Endothelial cell (in vitro differentiated cells): ENCODE measurements at regions not wholly inside any gene's neighbourhood (a gene's known extent, or its start where the extent isn't known, plus 50 kb on each side); places are given as distances from the start of the nearest gene placed in this dataset.

Experiments
- DNase-seq: peaks from one replicate; pipeline ENCODE4 v3.0.0; 2021; ENCODE audit warnings: low spot score
- H3K27ac Mint-ChIP-seq: one replicate; pipeline ENCODE4 v1.8.0; 2021; ENCODE audit warnings: mixed read lengths, inconsistent platforms; ENCODE audit not compliant: unreplicated experiment
- H3K27me3 Mint-ChIP-seq: one replicate; pipeline ENCODE4 v1.8.0; 2021; ENCODE audit warnings: mild to moderate bottlenecking, moderate library complexity, mixed read lengths, inconsistent platforms; ENCODE audit not compliant: unreplicated experiment
- H3K36me3 Mint-ChIP-seq: one replicate; pipeline ENCODE4 v1.8.0; 2021; ENCODE audit warnings: mild to moderate bottlenecking, low read depth, mixed read lengths, inconsistent platforms; ENCODE audit not compliant: unreplicated experiment
- H3K4me1 Mint-ChIP-seq: one replicate; pipeline ENCODE4 v1.8.0; 2021; ENCODE audit warnings: mild to moderate bottlenecking, mixed read lengths, inconsistent platforms; ENCODE audit not compliant: unreplicated experiment
- H3K4me3 Mint-ChIP-seq: one replicate; pipeline ENCODE4 v1.8.0; 2021; ENCODE audit warnings: mild to moderate bottlenecking, mixed read lengths, inconsistent platforms; ENCODE audit not compliant: unreplicated experiment
- H3K9me3 Mint-ChIP-seq: one replicate; pipeline ENCODE4 v1.8.0; 2021; ENCODE audit warnings: mixed read lengths, inconsistent platforms; ENCODE audit not compliant: unreplicated experiment
- TF ChIP-seq, protein P1 (sequence below): fragments of 200-600 bp; sonication (generic); IDR thresholded peaks from one replicate; pipeline ENCODE4 v1.5.0; 2021; ENCODE audit warnings: antibody characterized with exemption; ENCODE audit not compliant: unreplicated experiment

DNA sequence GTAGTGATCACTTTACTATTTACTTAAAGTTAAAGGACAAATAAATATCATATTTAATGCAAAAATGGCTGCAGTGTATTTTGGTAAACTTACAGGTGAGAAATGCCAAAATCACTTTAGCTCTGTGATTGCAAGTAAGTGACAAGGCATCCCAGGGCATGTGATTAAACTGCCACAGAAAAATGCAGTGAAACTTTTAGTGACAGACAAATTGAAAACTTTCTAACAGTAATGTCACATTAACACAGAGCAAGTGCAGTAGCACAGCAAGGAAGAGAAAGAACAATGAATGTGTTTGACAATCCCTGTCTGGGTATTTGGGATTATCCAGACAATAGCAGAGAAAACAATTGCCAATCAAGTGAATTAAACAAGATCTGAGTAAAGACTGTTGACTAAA, 606.8 kb downstream of the SLCO4C1 start:
- no peak overlapping the region for H3K27ac Mint-ChIP-seq
- H3K36me3 Mint-ChIP-seq, result no peaks in the 10 kb centered on the region
- TF ChIP-seq, protein P1, sequence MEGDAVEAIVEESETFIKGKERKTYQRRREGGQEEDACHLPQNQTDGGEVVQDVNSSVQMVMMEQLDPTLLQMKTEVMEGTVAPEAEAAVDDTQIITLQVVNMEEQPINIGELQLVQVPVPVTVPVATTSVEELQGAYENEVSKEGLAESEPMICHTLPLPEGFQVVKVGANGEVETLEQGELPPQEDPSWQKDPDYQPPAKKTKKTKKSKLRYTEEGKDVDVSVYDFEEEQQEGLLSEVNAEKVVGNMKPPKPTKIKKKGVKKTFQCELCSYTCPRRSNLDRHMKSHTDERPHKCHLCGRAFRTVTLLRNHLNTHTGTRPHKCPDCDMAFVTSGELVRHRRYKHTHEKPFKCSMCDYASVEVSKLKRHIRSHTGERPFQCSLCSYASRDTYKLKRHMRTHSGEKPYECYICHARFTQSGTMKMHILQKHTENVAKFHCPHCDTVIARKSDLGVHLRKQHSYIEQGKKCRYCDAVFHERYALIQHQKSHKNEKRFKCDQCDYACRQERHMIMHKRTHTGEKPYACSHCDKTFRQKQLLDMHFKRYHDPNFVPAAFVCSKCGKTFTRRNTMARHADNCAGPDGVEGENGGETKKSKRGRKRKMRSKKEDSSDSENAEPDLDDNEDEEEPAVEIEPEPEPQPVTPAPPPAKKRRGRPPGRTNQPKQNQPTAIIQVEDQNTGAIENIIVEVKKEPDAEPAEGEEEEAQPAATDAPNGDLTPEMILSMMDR, result no peak
- no peaks in the 10 kb centered on the region for H3K9me3 Mint-ChIP-seq
- DNase-seq, result no peak
- no peaks in the 10 kb centered on the region for H3K27me3 Mint-ChIP-seq
- H3K4me3 Mint-ChIP-seq, result no peak overlapping the region
- peaks cover 2% of the 10 kb centered on the region for H3K4me1 Mint-ChIP-seq

DNA sequence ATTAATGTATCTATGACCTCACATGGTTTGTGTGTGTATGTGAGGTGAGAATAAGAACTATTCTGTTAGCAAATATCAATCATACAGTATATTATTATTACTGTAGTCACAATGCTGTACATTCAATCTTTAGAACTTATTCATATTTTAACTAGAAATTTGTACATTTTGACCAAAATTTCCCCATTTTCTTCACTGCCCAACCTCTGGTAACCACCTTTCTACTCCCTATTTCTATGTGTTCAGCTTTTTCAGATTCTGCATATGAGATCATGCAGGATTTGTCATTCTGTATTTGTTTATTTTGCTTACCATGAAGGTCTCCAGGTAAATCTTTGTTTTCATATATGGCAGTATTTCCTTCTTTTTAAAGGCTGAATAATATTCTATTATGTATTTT, 607.9 kb downstream of the SLCO4C1 start:
- H3K27me3 Mint-ChIP-seq, result no peaks in the 10 kb centered on the region
- TF ChIP-seq, protein P1, result no peak
- H3K4me3 Mint-ChIP-seq, result no peak overlapping the region
- H3K4me1 Mint-ChIP-seq, result peaks cover 5% of the 10 kb centered on the region
- no peaks in the 10 kb centered on the region for H3K9me3 Mint-ChIP-seq
- H3K36me3 Mint-ChIP-seq, result no peaks in the 10 kb centered on the region
- DNase-seq, result no peak
- H3K27ac Mint-ChIP-seq, result no peak overlapping the region

DNA sequence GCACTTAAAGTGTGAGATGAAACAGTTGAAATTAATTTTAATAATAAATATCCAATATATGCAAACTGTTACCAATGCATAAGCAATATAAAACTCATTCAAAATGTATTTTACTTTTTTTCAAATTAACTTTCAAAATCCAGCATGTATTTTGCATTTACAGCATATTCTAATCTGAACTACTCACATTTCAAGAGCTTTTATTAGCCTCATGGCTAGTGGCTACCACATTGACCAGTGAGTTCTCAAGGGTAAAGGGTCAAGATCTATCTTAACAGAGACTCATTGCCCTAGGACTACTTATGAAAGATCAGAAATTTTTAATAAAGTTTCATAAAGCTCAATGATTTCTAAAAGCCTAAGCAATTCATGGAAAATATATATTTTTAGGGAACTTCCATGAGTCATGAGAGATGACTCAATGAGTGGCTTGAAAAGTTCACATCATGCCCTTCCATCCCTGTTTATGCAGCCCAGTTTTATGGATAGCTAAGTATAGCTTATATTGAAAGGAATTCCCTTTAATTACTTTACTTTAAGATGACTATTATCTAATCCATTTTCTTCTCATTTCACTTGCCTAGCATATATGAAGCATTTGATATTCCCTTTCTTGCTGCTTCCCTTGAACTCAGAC, 608.6 kb downstream of the SLCO4C1 start:
- Mint-ChIP-seq H3K27ac (no peak overlapping the region), H3K27me3 (no peaks in the 10 kb centered on the region), H3K4me1 (peaks cover 7% of the 10 kb centered on the region), H3K9me3 (no peaks in the 10 kb centered on the region), H3K36me3 (no peaks in the 10 kb centered on the region), H3K4me3 (no peak overlapping the region)
- DNase-seq, result no peak
- TF ChIP-seq, protein P1, result no peak

DNA sequence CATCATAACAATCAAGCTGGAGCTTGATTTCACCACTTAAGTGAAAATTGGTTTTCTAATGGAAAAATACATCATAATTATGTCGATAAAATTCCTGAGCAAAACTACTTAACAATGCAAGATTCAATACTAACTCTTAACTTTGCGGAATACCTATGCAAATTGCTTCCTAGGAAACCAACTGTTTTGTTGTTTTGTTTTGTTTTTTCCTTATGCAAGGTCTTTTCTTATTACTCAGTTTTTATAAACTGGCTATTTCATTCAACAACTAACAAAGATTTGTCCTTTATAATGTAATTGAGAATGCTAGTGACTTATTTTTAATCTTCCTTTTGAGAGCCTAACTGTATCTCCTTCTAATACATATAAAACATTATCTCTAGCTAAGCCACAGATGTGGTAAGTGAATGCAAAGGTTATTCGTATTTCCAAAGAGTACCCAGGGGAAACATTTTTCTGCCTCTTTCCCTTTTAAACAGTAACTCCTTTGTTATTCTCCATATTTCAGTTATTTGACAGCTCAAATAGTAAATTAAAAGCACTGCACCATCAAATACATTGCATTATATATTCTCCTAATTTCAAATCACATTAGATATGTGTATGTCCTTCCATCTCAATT, 609.4 kb downstream of the SLCO4C1 start:
- Mint-ChIP-seq H3K4me3 (no peak overlapping the region), H3K27ac (no peak overlapping the region), H3K4me1 (peaks cover 7% of the 10 kb centered on the region), H3K9me3 (no peaks in the 10 kb centered on the region), H3K36me3 (no peaks in the 10 kb centered on the region), H3K27me3 (no peaks in the 10 kb centered on the region)
- TF ChIP-seq, protein P1, result no peak
- no peak for DNase-seq

DNA sequence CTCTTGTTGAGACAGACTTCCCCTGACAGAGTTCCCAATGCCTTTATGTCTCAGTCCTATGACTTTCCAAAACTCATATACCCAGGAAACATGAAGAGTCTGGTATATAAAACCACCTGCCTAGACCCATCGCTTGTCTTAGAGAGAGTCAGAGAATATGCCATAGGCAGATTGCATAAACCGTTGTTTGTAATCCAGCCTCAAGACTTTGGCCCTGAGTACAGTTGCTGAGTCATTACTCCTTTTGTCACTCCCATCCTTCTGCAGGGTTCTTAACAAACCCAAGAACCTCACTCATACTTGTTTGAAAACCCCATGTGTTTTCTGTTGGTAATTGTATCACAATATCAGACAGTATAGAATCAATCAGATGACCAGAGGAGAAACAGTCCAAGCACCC, 616.3 kb downstream of the SLCO4C1 start:
- Mint-ChIP-seq H3K9me3 (no peaks in the 10 kb centered on the region), H3K36me3 (no peaks in the 10 kb centered on the region), H3K4me3 (no peak overlapping the region), H3K27me3 (no peaks in the 10 kb centered on the region), H3K27ac (no peak overlapping the region), H3K4me1 (peaks cover 4% of the 10 kb centered on the region)
- DNase-seq, result no peak
- TF ChIP-seq, protein P1, result no peak
